HCT116 (cell line): ENCODE measurements at regions not wholly inside any gene's neighbourhood (a gene's known extent, or its start where the extent isn't known, plus 50 kb on each side); places are given as distances from the start of the nearest gene placed in this dataset.

Experiments used
- ELF1 ChIP-seq: IDR thresholded peaks from 2 replicates; pipeline ENCODE4 v1.6.1; 2012; ENCODE audit warnings: low read depth, borderline replicate concordance
- EZH2 ChIP-seq: fragments of 200-600 bp; sonication (generic); IDR thresholded peaks from 2 replicates; pipeline ENCODE4 v1.6.1; 2017; ENCODE audit warnings: antibody characterized with exemption, mixed run types
- JUND ChIP-seq: IDR thresholded peaks from 2 replicates; pipeline ENCODE4 v1.6.1; 2012
- POLR2A ChIP-seq: IDR thresholded peaks from 2 replicates; pipeline ENCODE4 v1.7.0; 2011; ENCODE audit warnings: borderline replicate concordance; ENCODE audit not compliant: insufficient read depth, insufficient read length; ENCODE audit errors: extremely low read depth
- POLR2AphosphoS5 ChIP-seq: IDR thresholded peaks from 2 replicates; pipeline ENCODE4 v1.6.1; 2011; ENCODE audit warnings: mild to moderate bottlenecking, low read depth, low read length, moderate library complexity
- RAD21 ChIP-seq: IDR thresholded peaks from 2 replicates; pipeline ENCODE4 v1.6.1; 2012; ENCODE audit warnings: low read depth, mild to moderate bottlenecking
- SP1 ChIP-seq: IDR thresholded peaks from 2 replicates; pipeline ENCODE4 v1.6.1; 2012; ENCODE audit warnings: low read depth
- SRF ChIP-seq: IDR thresholded peaks from 2 replicates; pipeline ENCODE4 v1.6.1; 2012; ENCODE audit warnings: low read depth
- TCF7L2 ChIP-seq: IDR thresholded peaks from 2 replicates; pipeline ENCODE4 v1.7.0; 2011; ENCODE audit warnings: borderline replicate concordance, inconsistent platforms; ENCODE audit not compliant: insufficient read depth, insufficient read length; ENCODE audit errors: extremely low read depth
- YY1 ChIP-seq: IDR thresholded peaks from 2 replicates; pipeline ENCODE4 v1.6.1; 2011; ENCODE audit warnings: low read length, low read depth, moderate library complexity, mild to moderate bottlenecking; ENCODE audit not compliant: insufficient replicate concordance; ENCODE audit errors: extremely low read depth
- TF ChIP-seq, protein P1 (sequence below), 3 experiments: fragments of 200-600 bp in 1 of 3; sonication (generic) in 1 of 3; IDR thresholded peaks in 2 of 3; conservative IDR thresholded peaks in 1 of 3; 2 replicates each; pipeline ENCODE4 v1.5.1; 2012 to 2017; ENCODE audit warnings: low read depth in 2 of 3, low read length in 2 of 3, antibody characterized with exemption in 1 of 3, borderline replicate concordance in 1 of 3, control low read depth in 1 of 3, mild to moderate bottlenecking in 1 of 3, mixed read lengths in 1 of 3, mixed run types in 1 of 3, moderate library complexity in 1 of 3; ENCODE audit not compliant: insufficient read depth in 1 of 3
- TF ChIP-seq, protein P2 (sequence below): IDR thresholded peaks from 2 replicates; pipeline ENCODE4 v1.6.1; 2012; ENCODE audit warnings: low read depth

GRCh38 chr1:73953186-73953585 lies 244.8 kb downstream of the LRRIQ3 start:
- TF ChIP-seq, protein P1, sequence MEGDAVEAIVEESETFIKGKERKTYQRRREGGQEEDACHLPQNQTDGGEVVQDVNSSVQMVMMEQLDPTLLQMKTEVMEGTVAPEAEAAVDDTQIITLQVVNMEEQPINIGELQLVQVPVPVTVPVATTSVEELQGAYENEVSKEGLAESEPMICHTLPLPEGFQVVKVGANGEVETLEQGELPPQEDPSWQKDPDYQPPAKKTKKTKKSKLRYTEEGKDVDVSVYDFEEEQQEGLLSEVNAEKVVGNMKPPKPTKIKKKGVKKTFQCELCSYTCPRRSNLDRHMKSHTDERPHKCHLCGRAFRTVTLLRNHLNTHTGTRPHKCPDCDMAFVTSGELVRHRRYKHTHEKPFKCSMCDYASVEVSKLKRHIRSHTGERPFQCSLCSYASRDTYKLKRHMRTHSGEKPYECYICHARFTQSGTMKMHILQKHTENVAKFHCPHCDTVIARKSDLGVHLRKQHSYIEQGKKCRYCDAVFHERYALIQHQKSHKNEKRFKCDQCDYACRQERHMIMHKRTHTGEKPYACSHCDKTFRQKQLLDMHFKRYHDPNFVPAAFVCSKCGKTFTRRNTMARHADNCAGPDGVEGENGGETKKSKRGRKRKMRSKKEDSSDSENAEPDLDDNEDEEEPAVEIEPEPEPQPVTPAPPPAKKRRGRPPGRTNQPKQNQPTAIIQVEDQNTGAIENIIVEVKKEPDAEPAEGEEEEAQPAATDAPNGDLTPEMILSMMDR (IDR thresholded peaks at IDR 0.05 in 2 of 3, conservative IDR thresholded peaks at IDR 0.05 in 1 of 3; ENCODE audit: borderline replicate concordance in 1 of 3, insufficient read depth in 1 of 3, low read depth in 2 of 3, low read length in 2 of 3) = no peak
- TF ChIP-seq POLR2A (no peak), ELF1 (no peak), RAD21 (no peak), TCF7L2 (no peak), YY1 (no peak), JUND (no peak), POLR2AphosphoS5 (no peak), SP1 (no peak), SRF (no peak), EZH2 (no peak)
- TF ChIP-seq, protein P2, sequence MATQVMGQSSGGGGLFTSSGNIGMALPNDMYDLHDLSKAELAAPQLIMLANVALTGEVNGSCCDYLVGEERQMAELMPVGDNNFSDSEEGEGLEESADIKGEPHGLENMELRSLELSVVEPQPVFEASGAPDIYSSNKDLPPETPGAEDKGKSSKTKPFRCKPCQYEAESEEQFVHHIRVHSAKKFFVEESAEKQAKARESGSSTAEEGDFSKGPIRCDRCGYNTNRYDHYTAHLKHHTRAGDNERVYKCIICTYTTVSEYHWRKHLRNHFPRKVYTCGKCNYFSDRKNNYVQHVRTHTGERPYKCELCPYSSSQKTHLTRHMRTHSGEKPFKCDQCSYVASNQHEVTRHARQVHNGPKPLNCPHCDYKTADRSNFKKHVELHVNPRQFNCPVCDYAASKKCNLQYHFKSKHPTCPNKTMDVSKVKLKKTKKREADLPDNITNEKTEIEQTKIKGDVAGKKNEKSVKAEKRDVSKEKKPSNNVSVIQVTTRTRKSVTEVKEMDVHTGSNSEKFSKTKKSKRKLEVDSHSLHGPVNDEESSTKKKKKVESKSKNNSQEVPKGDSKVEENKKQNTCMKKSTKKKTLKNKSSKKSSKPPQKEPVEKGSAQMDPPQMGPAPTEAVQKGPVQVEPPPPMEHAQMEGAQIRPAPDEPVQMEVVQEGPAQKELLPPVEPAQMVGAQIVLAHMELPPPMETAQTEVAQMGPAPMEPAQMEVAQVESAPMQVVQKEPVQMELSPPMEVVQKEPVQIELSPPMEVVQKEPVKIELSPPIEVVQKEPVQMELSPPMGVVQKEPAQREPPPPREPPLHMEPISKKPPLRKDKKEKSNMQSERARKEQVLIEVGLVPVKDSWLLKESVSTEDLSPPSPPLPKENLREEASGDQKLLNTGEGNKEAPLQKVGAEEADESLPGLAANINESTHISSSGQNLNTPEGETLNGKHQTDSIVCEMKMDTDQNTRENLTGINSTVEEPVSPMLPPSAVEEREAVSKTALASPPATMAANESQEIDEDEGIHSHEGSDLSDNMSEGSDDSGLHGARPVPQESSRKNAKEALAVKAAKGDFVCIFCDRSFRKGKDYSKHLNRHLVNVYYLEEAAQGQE = no peak
